ENCODE measurements at regions not wholly inside any gene's neighbourhood (a gene's known extent, or its start where the extent isn't known, plus 50 kb on each side); places are given as distances from the start of the nearest gene placed in this dataset.
"Not testable (repeated sequence)": the region's sequence is repeated elsewhere in the genome, so short reads cannot be mapped to it uniquely, and the experiment has no call there.

GRCh38 chr5:97234380-97234779, 51.3 kb upstream of the RIOK2 start:
- not testable (repeated sequence) for ATAC-seq (replicated peaks); H3K27ac Mint-ChIP-seq; H3K9me3 Mint-ChIP-seq; H3K4me1 Mint-ChIP-seq (ENCODE audit: low read depth in 2 of 2); H3K4me3 Mint-ChIP-seq; H3K27me3 Mint-ChIP-seq; H3K36me3 Mint-ChIP-seq (ENCODE audit: insufficient read depth); DNase-seq

GRCh38 chr5:97242341-97242740, 59.3 kb upstream of the RIOK2 start:
- ATAC-seq (replicated peaks) (no peak), DNase-seq (no peak)
- H3K4me1 Mint-ChIP-seq (ENCODE audit: low read depth in 2 of 2): no peaks in the 10 kb centered on the region
- H3K27me3 Mint-ChIP-seq: peaks cover 0 to 9% of the 10 kb centered on the region in 2 donors
- no peaks in the 10 kb centered on the region for H3K36me3 Mint-ChIP-seq (ENCODE audit: insufficient read depth)
- peaks cover 0 to 8% of the 10 kb centered on the region in 2 donors for H3K9me3 Mint-ChIP-seq
- no peak overlapping the region for H3K4me3 Mint-ChIP-seq
- no peak overlapping the region for H3K27ac Mint-ChIP-seq

- H3K27me3 Mint-ChIP-seq: peaks cover 0 to 15% of the 10 kb centered on the region in 2 donors
- no peaks in the 10 kb centered on the region for H3K4me1 Mint-ChIP-seq (ENCODE audit: low read depth in 2 of 2)
- H3K27ac Mint-ChIP-seq: no peak overlapping the region
- H3K36me3 Mint-ChIP-seq (ENCODE audit: insufficient read depth): no peaks in the 10 kb centered on the region
- H3K4me3 Mint-ChIP-seq: no peak overlapping the region
- DNase-seq (no peak), ATAC-seq (replicated peaks) (no peak)
- peaks cover 0 to 8% of the 10 kb centered on the region in 2 donors for H3K9me3 Mint-ChIP-seq
Measured at GRCh38 chr5:97243353-97243752, 60.3 kb upstream of the RIOK2 start.

GRCh38 chr5:97245386-97245785, 62.3 kb upstream of the RIOK2 start:
- Mint-ChIP-seq H3K27ac (no peak overlapping the region), H3K27me3 (peaks cover 0 to 14% of the 10 kb centered on the region in 2 donors), H3K4me3 (no peak overlapping the region), H3K36me3 (ENCODE audit: insufficient read depth) (no peaks in the 10 kb centered on the region), H3K9me3 (peaks cover 2 to 17% of the 10 kb centered on the region in 2 donors), H3K4me1 (ENCODE audit: low read depth in 2 of 2) (no peaks in the 10 kb centered on the region)
- no peak for DNase-seq
- no peak for ATAC-seq (replicated peaks)

GRCh38 chr5:97250113-97250512, 67.1 kb upstream of the RIOK2 start:
- Mint-ChIP-seq H3K9me3 (peaks cover 2 to 20% of the 10 kb centered on the region in 2 donors), H3K4me1 (ENCODE audit: low read depth in 2 of 2) (no peaks in the 10 kb centered on the region), H3K27ac (no peak overlapping the region), H3K4me3 (no peak overlapping the region), H3K27me3 (peaks cover 0 to 14% of the 10 kb centered on the region in 2 donors), H3K36me3 (ENCODE audit: insufficient read depth) (no peaks in the 10 kb centered on the region)
- no peak for ATAC-seq (replicated peaks)
- DNase-seq: no peak

- Mint-ChIP-seq H3K4me1 (ENCODE audit: low read depth in 2 of 2) (no peaks in the 10 kb centered on the region), H3K4me3 (no peak overlapping the region), H3K36me3 (ENCODE audit: insufficient read depth) (no peaks in the 10 kb centered on the region), H3K9me3 (peaks cover 5 to 19% of the 10 kb centered on the region in 2 donors), H3K27ac (no peak overlapping the region), H3K27me3 (no peaks in the 10 kb centered on the region)
- no peak for ATAC-seq (replicated peaks)
- DNase-seq: no peak
Measured at GRCh38 chr5:97266076-97266475, 83.0 kb upstream of the RIOK2 start.

- no peaks in the 10 kb centered on the region for H3K36me3 Mint-ChIP-seq (ENCODE audit: insufficient read depth)
- no peak overlapping the region for H3K27ac Mint-ChIP-seq
- no peak for ATAC-seq (replicated peaks)
- no peaks in the 10 kb centered on the region for H3K27me3 Mint-ChIP-seq
- H3K4me1 Mint-ChIP-seq (ENCODE audit: low read depth in 2 of 2): no peaks in the 10 kb centered on the region
- no peak overlapping the region for H3K4me3 Mint-ChIP-seq
- H3K9me3 Mint-ChIP-seq: peaks cover 5 to 24% of the 10 kb centered on the region in 2 donors
- no peak for DNase-seq
Measured at GRCh38 chr5:97266576-97266975, 83.5 kb upstream of the RIOK2 start.

- Mint-ChIP-seq H3K9me3 (peaks cover 5 to 26% of the 10 kb centered on the region in 2 donors), H3K4me3 (no peak overlapping the region), H3K36me3 (ENCODE audit: insufficient read depth) (no peaks in the 10 kb centered on the region)
Measured at GRCh38 chr5:97267767-97268166, 84.7 kb upstream of the RIOK2 start.

GRCh38 chr5:97276474-97277120, 93.5 kb upstream of the RIOK2 start:
- ATAC-seq (replicated peaks): no peak
- Mint-ChIP-seq H3K27me3 (peaks cover 0 to 4% of the 10 kb centered on the region in 2 donors), H3K4me3 (no peak overlapping the region), H3K27ac (no peak overlapping the region), H3K4me1 (ENCODE audit: low read depth in 2 of 2) (no peaks in the 10 kb centered on the region), H3K9me3 (peaks cover 9 to 32% of the 10 kb centered on the region in 2 donors), H3K36me3 (ENCODE audit: insufficient read depth) (no peaks in the 10 kb centered on the region)
- DNase-seq: no peak

More at GRCh38 chr5:97267767-97268166, 84.7 kb upstream of the RIOK2 start:
- ATAC-seq (replicated peaks) (no peak), DNase-seq (no peak)
- Mint-ChIP-seq H3K27ac (no peak overlapping the region), H3K27me3 (no peaks in the 10 kb centered on the region), H3K4me1 (ENCODE audit: low read depth in 2 of 2) (no peaks in the 10 kb centered on the region)

GRCh38 chr5:97281257-97281656, 98.2 kb upstream of the RIOK2 start:
- Mint-ChIP-seq H3K27ac (no peak overlapping the region), H3K27me3 (peaks cover 0 to 4% of the 10 kb centered on the region in 2 donors), H3K9me3 (peaks cover 18 to 44% of the 10 kb centered on the region in 2 donors), H3K4me1 (ENCODE audit: low read depth in 2 of 2) (no peaks in the 10 kb centered on the region), H3K4me3 (no peak overlapping the region), H3K36me3 (ENCODE audit: insufficient read depth) (no peaks in the 10 kb centered on the region)
- DNase-seq: no peak
- no peak for ATAC-seq (replicated peaks)

GRCh38 chr5:97297063-97297703, 114.1 kb upstream of the RIOK2 start:
- no peak for ATAC-seq (replicated peaks)
- Mint-ChIP-seq H3K36me3 (ENCODE audit: insufficient read depth) (no peaks in the 10 kb centered on the region), H3K9me3 (peaks cover 2 to 11% of the 10 kb centered on the region in 2 donors), H3K27me3 (no peaks in the 10 kb centered on the region), H3K4me1 (ENCODE audit: low read depth in 2 of 2) (no peaks in the 10 kb centered on the region), H3K4me3 (no peak overlapping the region), H3K27ac (no peak overlapping the region)
- no peak for DNase-seq

- no peak overlapping the region for H3K4me3 Mint-ChIP-seq
- DNase-seq (no peak), ATAC-seq (replicated peaks) (no peak)
- H3K36me3 Mint-ChIP-seq (ENCODE audit: insufficient read depth): no peaks in the 10 kb centered on the region
- H3K27me3 Mint-ChIP-seq: no peaks in the 10 kb centered on the region
- no peak overlapping the region for H3K27ac Mint-ChIP-seq
- H3K9me3 Mint-ChIP-seq: peaks cover 2 to 7% of the 10 kb centered on the region in 2 donors
- H3K4me1 Mint-ChIP-seq (ENCODE audit: low read depth in 2 of 2): no peaks in the 10 kb centered on the region
Measured at GRCh38 chr5:97297704-97298091, 114.7 kb upstream of the RIOK2 start.

GRCh38 chr5:97301181-97301580, 118.1 kb upstream of the RIOK2 start:
- not testable (repeated sequence) for ATAC-seq (replicated peaks); DNase-seq; H3K27ac Mint-ChIP-seq; H3K36me3 Mint-ChIP-seq (ENCODE audit: insufficient read depth); H3K4me1 Mint-ChIP-seq (ENCODE audit: low read depth in 2 of 2); H3K27me3 Mint-ChIP-seq; H3K4me3 Mint-ChIP-seq
- peaks cover 4 to 15% of the 10 kb centered on the region in 2 donors for H3K9me3 Mint-ChIP-seq

GRCh38 chr5:97338729-97339128, 155.7 kb upstream of the RIOK2 start:
- Mint-ChIP-seq H3K27ac (no peak overlapping the region), H3K27me3 (no peaks in the 10 kb centered on the region), H3K4me1 (ENCODE audit: low read depth in 2 of 2) (no peaks in the 10 kb centered on the region), H3K36me3 (ENCODE audit: insufficient read depth) (no peaks in the 10 kb centered on the region), H3K4me3 (no peak overlapping the region), H3K9me3 (peaks cover 13 to 28% of the 10 kb centered on the region in 2 donors)
- no peak for DNase-seq
- ATAC-seq (replicated peaks): no peak

All from effector memory CD8-positive, alpha-beta T cell (primary cell).